ENCODE measurements at regions not wholly inside any gene's neighbourhood (a gene's known extent, or its start where the extent isn't known, plus 50 kb on each side); places are given as distances from the start of the nearest gene placed in this dataset.

GRCh38 chr9:88234114-88234513 lies 95.8 kb upstream of the SPATA31C2 start:
- intact Hi-C loops (cut with micrococcal nuclease) = no loop called here

- intact Hi-C loops (cut with micrococcal nuclease) = no loop called here
Observed at GRCh38 chr9:88233091-88233490, 94.8 kb upstream of the SPATA31C2 start.

GRCh38 chr9:88230612-88231011 lies 92.3 kb upstream of the SPATA31C2 start:
- intact Hi-C loops (cut with micrococcal nuclease) = no loop called here

GRCh38 chr9:88229434-88229833 lies 91.2 kb upstream of the SPATA31C2 start:
- intact Hi-C loops (cut with micrococcal nuclease) = no loop called here

GRCh38 chr9:88224938-88225337 lies 86.7 kb upstream of the SPATA31C2 start:
- intact Hi-C loops (cut with micrococcal nuclease) = no loop called here

GRCh38 chr9:88221105-88221504 lies 82.8 kb upstream of the SPATA31C2 start:
- intact Hi-C loops (cut with micrococcal nuclease) = no loop called here

GRCh38 chr9:88220652-88221051 lies 82.4 kb upstream of the SPATA31C2 start:
- intact Hi-C loops (cut with micrococcal nuclease) = no loop called here

- intact Hi-C loops (cut with micrococcal nuclease) = no loop called here
Observed at GRCh38 chr9:88219601-88220000, 81.3 kb upstream of the SPATA31C2 start.

- intact Hi-C loops (cut with micrococcal nuclease) = no loop called here
Observed at GRCh38 chr9:88218726-88219125, 80.5 kb upstream of the SPATA31C2 start.

- intact Hi-C loops (cut with micrococcal nuclease) = no loop called here
Observed at GRCh38 chr9:88216126-88216995, 78.1 kb upstream of the SPATA31C2 start.

GRCh38 chr9:88215196-88216125 lies 77.2 kb upstream of the SPATA31C2 start:
- intact Hi-C loops (cut with micrococcal nuclease) = no loop called here

GRCh38 chr9:88202321-88202720 lies 64.0 kb upstream of the SPATA31C2 start:
- intact Hi-C loops (cut with micrococcal nuclease) = no loop called here

- intact Hi-C loops (cut with micrococcal nuclease) = no loop called here
Observed at GRCh38 chr9:88198341-88198807, 60.1 kb upstream of the SPATA31C2 start.

- intact Hi-C loops (cut with micrococcal nuclease) = no loop called here
Observed at GRCh38 chr9:88197781-88198340, 59.6 kb upstream of the SPATA31C2 start.

GRCh38 chr9:88197016-88197415 lies 58.7 kb upstream of the SPATA31C2 start:
- intact Hi-C loops (cut with micrococcal nuclease) = no loop called here

GRCh38 chr9:88196142-88196790 lies 58.0 kb upstream of the SPATA31C2 start:
- intact Hi-C loops (cut with micrococcal nuclease) = no loop called here

GRCh38 chr9:88193766-88194165 lies 55.5 kb upstream of the SPATA31C2 start:
- intact Hi-C loops (cut with micrococcal nuclease) = no loop called here

- intact Hi-C loops (cut with micrococcal nuclease) = no loop called here
Observed at GRCh38 chr9:88191456-88191855, 53.2 kb upstream of the SPATA31C2 start.

- intact Hi-C loops (cut with micrococcal nuclease) = no loop called here
Observed at GRCh38 chr9:88189371-88189770, 51.1 kb upstream of the SPATA31C2 start.

Data from T-helper 1 cell treated with Interleukin-12 subunit alpha and Interleukin-12 subunit beta and Interleukin-4 antibody, amounts not matched to agents 30 ng/mL and 1 ng/mL, for 36 hours (primary cell).